ENCODE measurements at regions not wholly inside any gene's neighbourhood (a gene's known extent, or its start where the extent isn't known, plus 50 kb on each side); places are given as distances from the start of the nearest gene placed in this dataset.

- no peak overlapping the region for H3K27ac Mint-ChIP-seq
- Histone ChIP-seq H3K27me3 (replicated peaks in 1 of 4; ENCODE audit: control extremely low read depth in 1 of 4, control insufficient read depth in 3 of 4, insufficient read depth in 4 of 4, low read length in 3 of 4) (no peaks in the 10 kb centered on the region), H3K9ac (ENCODE audit: low read length) (no peak overlapping the region), H4K20me1 (ENCODE audit: control insufficient read depth, insufficient read depth, low read length, poor library complexity, severe bottlenecking) (no peaks in the 10 kb centered on the region), H3K4me3 (ENCODE audit: control extremely low read depth in 1 of 5, extremely low read depth in 1 of 5, insufficient read depth in 1 of 5, low read depth in 2 of 5, low read length in 4 of 5) (no peak overlapping the region), H2AFZ (ENCODE audit: insufficient read depth, low read depth, low read length, poor library complexity, severe bottlenecking) (no peak overlapping the region), H3K79me2 (ENCODE audit: control insufficient read depth, insufficient read depth, low read length) (no peaks in the 10 kb centered on the region), H3K9me3 (ENCODE audit: control extremely low read depth in 1 of 3, control insufficient read depth in 2 of 3, insufficient read depth in 1 of 3, low read length in 2 of 3) (peaks cover 0 to 6% (median 0%) of the 10 kb centered on the region in 3 donors), H3K4me2 (replicated peaks; ENCODE audit: low read depth, low read length, poor library complexity, severe bottlenecking) (no peak overlapping the region), H3K36me3 (replicated peaks in 1 of 2; ENCODE audit: control extremely low read depth in 1 of 2, control insufficient read depth in 1 of 2, extremely low read depth in 1 of 2, insufficient read depth in 2 of 2, low read length in 1 of 2) (no peaks in the 10 kb centered on the region), H3K4me1 (ENCODE audit: control insufficient read depth in 2 of 2, insufficient read depth in 2 of 2, low read length in 2 of 2) (no peaks in the 10 kb centered on the region), H3K27ac (ENCODE audit: low read length in 2 of 2) (no peak overlapping the region)
- WGBS (ENCODE audit: insufficient coverage), result 85% methylated on average over 2 of the region's 5 CpGs
- DNase-seq, result no peak
- no peaks in the 10 kb centered on the region for H3K9me3 Mint-ChIP-seq (ENCODE audit: insufficient read depth)
- peaks cover 12% of the 10 kb centered on the region for H3K27me3 Mint-ChIP-seq
- no peak overlapping the region for H3K4me3 Mint-ChIP-seq
- intact Hi-C loops (cut with micrococcal nuclease), result no loop called here
- ChIA-PET CTCF (no interaction called here), POLR2A (no interaction called here)
- no peak for TF ChIP-seq EZH2 (IDR thresholded peaks at IDR 0.05; ENCODE audit: borderline replicate concordance, insufficient read depth, low read depth, low read length, poor library complexity, severe bottlenecking)
- no peak for TF ChIP-seq CTCF (IDR thresholded peaks at IDR 0.05)
- H3K4me1 Mint-ChIP-seq, result no peaks in the 10 kb centered on the region
- no peak for ATAC-seq (ENCODE audit: low read depth)
Observed at GRCh38 chr10:24793648-24794379, 70.1 kb upstream of the ARHGAP21 start.

GRCh38 chr10:24792638-24793037 is 69.0 kb upstream of the ARHGAP21 start:
- H3K4me3 Mint-ChIP-seq, result no peak overlapping the region
- TF ChIP-seq CTCF (IDR thresholded peaks at IDR 0.05) (no peak), EZH2 (IDR thresholded peaks at IDR 0.05; ENCODE audit: borderline replicate concordance, insufficient read depth, low read depth, low read length, poor library complexity, severe bottlenecking) (no peak)
- Histone ChIP-seq H4K20me1 (ENCODE audit: control insufficient read depth, insufficient read depth, low read length, poor library complexity, severe bottlenecking) (no peaks in the 10 kb centered on the region), H3K36me3 (replicated peaks in 1 of 2; ENCODE audit: control extremely low read depth in 1 of 2, control insufficient read depth in 1 of 2, extremely low read depth in 1 of 2, insufficient read depth in 2 of 2, low read length in 1 of 2) (no peaks in the 10 kb centered on the region), H2AFZ (ENCODE audit: insufficient read depth, low read depth, low read length, poor library complexity, severe bottlenecking) (no peak overlapping the region), H3K9me3 (ENCODE audit: control extremely low read depth in 1 of 3, control insufficient read depth in 2 of 3, insufficient read depth in 1 of 3, low read length in 2 of 3) (peaks cover 0 to 4% (median 0%) of the 10 kb centered on the region in 3 donors), H3K27me3 (replicated peaks in 1 of 4; ENCODE audit: control extremely low read depth in 1 of 4, control insufficient read depth in 3 of 4, insufficient read depth in 4 of 4, low read length in 3 of 4) (no peaks in the 10 kb centered on the region), H3K4me3 (ENCODE audit: control extremely low read depth in 1 of 5, extremely low read depth in 1 of 5, insufficient read depth in 1 of 5, low read depth in 2 of 5, low read length in 4 of 5) (no peak overlapping the region), H3K27ac (ENCODE audit: low read length in 2 of 2) (no peak overlapping the region), H3K4me1 (ENCODE audit: control insufficient read depth in 2 of 2, insufficient read depth in 2 of 2, low read length in 2 of 2) (no peaks in the 10 kb centered on the region), H3K79me2 (ENCODE audit: control insufficient read depth, insufficient read depth, low read length) (no peaks in the 10 kb centered on the region), H3K9ac (ENCODE audit: low read length) (no peak overlapping the region), H3K4me2 (replicated peaks; ENCODE audit: low read depth, low read length, poor library complexity, severe bottlenecking) (no peak overlapping the region)
- DNase-seq (no peak), ATAC-seq (ENCODE audit: low read depth) (no peak)
- ChIA-PET POLR2A (no interaction called here), CTCF (no interaction called here)
- WGBS (ENCODE audit: insufficient coverage), result no CpG with 5 or more reads among the region's 2 CpGs
- intact Hi-C loops (cut with micrococcal nuclease), result no loop called here
- peaks cover 12% of the 10 kb centered on the region for H3K27me3 Mint-ChIP-seq
- H3K4me1 Mint-ChIP-seq, result no peaks in the 10 kb centered on the region
- H3K27ac Mint-ChIP-seq, result no peak overlapping the region
- no peaks in the 10 kb centered on the region for H3K9me3 Mint-ChIP-seq (ENCODE audit: insufficient read depth)
